ENCODE measurements at regions not wholly inside any gene's neighbourhood (a gene's known extent, or its start where the extent isn't known, plus 50 kb on each side); places are given as distances from the start of the nearest gene placed in this dataset.
A peak's percentile ranks its signal among the peaks of the same experiment; 100 is the strongest.

GRCh38 chr2:60371219-60371618, 182.2 kb downstream of the BCL11A start:
- no peak for DNase-seq (ENCODE audit: low read depth in 1 of 2, low spot score in 1 of 2)
- Histone ChIP-seq H3K27ac (replicated peaks) (peak overlapping the region; percentile 73), H3K27me3 (ENCODE audit: insufficient read depth, poor library complexity, severe bottlenecking) (no peaks in the 10 kb centered on the region), H3K4me3 (replicated peaks; ENCODE audit: insufficient read depth, low read length) (no peak overlapping the region)
- TF ChIP-seq POLR2AphosphoS5 (IDR thresholded peaks at IDR 0.05; ENCODE audit: low read depth), result no peak
- no peak for TF ChIP-seq CTCF (IDR thresholded peaks at IDR 0.05; ENCODE audit: insufficient read depth, low read length)
- TF ChIP-seq SPI1 (IDR thresholded peaks at IDR 0.05; ENCODE audit: borderline replicate concordance, low read depth), result no peak
- TF ChIP-seq REST (IDR thresholded peaks at IDR 0.05; ENCODE audit: insufficient replicate concordance, low read depth), result no peak
- no peak for TF ChIP-seq GABPA (IDR thresholded peaks at IDR 0.05; ENCODE audit: low read depth)

DNA sequence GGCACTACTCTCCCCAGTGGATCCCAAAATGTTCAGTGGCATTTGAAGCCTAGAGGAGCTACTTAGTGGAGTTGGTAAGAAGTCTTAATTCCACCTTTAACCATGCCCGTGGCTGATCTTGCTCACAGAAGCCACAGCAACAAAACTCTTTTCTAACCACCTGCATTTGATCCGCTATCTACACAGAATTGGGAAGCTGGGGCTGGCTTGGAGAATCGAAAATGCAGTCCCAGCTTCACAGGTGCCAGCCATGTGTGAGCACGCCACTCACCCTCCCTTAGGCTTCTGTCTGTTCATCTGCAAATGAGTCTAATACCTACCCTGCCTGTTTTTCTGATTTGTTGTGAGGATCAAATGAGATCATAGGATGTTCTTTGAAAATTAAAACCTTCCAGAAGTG, 182.6 kb downstream of the BCL11A start:
- DNase-seq (ENCODE audit: low read depth in 1 of 2, low spot score in 1 of 2), result no peak
- TF ChIP-seq REST (IDR thresholded peaks at IDR 0.05; ENCODE audit: insufficient replicate concordance, low read depth) (no peak), GABPA (IDR thresholded peaks at IDR 0.05; ENCODE audit: low read depth) (no peak)
- Histone ChIP-seq H3K27ac (replicated peaks) (peak overlapping the region; percentile 73), H3K27me3 (ENCODE audit: insufficient read depth, poor library complexity, severe bottlenecking) (no peaks in the 10 kb centered on the region), H3K4me3 (replicated peaks; ENCODE audit: insufficient read depth, low read length) (no peak overlapping the region)

DNA sequence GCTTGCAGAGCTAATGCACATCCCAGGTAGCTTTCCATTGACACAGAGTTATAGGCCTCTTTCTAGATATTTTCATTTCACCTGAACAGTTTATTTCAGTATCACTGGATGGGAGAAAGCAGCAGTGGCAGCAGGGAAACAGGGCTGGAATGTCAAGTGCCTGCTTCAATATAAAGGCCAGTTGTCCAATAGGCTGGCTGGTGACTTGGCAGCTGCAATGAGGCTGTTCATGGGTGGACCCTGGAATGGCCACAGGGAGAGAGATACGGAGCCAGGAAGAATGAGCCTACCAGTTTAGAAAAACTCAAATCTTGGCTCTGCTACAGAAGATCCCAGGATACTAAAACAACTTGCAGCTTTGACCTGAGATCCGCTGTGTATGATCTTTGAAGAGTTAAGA, 185.0 kb downstream of the BCL11A start:
- Histone ChIP-seq H3K27me3 (ENCODE audit: insufficient read depth, poor library complexity, severe bottlenecking) (no peaks in the 10 kb centered on the region), H3K27ac (replicated peaks) (no peak overlapping the region), H3K4me3 (replicated peaks; ENCODE audit: insufficient read depth, low read length) (no peak overlapping the region)
- TF ChIP-seq GABPA (IDR thresholded peaks at IDR 0.05; ENCODE audit: low read depth) (no peak), REST (IDR thresholded peaks at IDR 0.05; ENCODE audit: insufficient replicate concordance, low read depth) (no peak), CTCF (IDR thresholded peaks at IDR 0.05; ENCODE audit: insufficient read depth, low read length) (no peak), POLR2AphosphoS5 (IDR thresholded peaks at IDR 0.05; ENCODE audit: low read depth) (no peak), SPI1 (IDR thresholded peaks at IDR 0.05; ENCODE audit: borderline replicate concordance, low read depth) (no peak)
- no peak for DNase-seq (ENCODE audit: low read depth in 1 of 2, low spot score in 1 of 2)

Data from HL-60 (cell line).